ENCODE measurements at regions not wholly inside any gene's neighbourhood (a gene's known extent, or its start where the extent isn't known, plus 50 kb on each side); places are given as distances from the start of the nearest gene placed in this dataset.

DNA sequence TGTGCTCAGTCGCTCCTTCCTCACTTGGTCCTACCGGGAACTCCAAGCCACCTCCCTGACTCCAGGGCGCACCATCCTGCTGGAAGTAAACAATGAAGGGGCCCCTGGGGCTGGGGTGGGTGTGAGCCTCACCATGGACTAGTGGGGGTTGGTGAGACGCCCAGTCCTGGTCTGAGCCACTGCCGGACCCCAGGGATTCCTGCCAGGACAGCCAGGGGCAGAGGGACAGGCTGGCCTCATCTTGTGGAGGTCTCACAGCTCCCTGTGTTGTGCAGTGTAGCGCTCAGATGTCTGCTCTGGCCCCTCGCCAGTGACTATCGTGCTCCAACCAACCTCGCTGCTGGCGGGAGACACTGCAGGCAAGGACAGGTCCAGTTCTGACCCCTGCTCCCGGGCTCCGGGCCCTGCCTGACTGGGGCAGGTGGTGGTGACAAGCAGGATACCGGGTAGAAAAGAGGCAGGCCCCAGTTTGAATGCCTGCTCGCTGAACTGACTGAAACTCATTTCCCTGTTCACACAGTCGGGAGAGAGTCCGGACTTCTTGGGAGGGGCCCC lies 1021.4 kb downstream of the BRD1 start:
- DNase-seq: no peak

DNA sequence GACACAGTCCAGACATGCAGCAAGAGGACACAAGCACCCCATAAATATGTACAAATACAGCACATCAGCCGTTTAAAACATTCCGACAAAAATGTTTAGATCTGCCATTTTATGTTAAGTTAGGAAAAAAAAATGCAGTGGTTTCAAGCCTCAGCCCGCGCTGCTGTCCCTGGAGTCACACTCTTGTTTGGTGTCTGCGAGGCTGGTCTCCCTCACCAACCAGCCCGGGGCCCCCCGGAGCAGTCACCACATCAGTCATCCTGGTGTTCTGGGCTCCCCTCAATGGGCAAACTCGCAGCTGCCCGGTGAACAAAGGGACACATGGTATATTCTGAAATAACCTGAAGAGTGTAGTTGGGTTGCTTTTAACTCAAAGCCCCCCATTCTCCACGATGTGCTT lies 1022.2 kb downstream of the BRD1 start:
- no peak for DNase-seq

DNA sequence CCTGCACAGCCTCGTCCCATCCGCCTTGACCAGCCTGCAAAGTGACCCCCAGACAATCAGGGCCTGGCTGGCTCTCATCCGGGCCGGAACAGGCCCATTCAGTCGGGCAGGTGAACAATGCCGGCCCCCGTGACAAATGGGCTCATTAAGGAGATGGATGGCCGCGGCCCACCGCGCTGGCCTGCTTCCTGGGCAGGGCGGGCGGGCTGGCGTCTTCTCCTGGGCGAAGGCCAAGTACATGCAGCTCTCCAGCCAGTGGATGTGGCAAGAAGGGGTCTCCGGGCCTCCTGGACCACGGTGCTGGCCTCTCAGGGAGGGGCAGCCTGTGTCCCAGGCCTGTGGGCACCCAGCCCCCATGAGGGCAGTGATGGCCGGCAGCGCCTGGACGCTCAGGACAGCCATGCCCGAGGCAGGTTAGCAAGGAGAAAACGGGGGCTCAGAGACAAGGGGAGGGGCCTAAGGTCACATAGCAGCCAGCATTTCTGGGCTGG lies 1022.8 kb downstream of the BRD1 start:
- no peak for DNase-seq

DNA sequence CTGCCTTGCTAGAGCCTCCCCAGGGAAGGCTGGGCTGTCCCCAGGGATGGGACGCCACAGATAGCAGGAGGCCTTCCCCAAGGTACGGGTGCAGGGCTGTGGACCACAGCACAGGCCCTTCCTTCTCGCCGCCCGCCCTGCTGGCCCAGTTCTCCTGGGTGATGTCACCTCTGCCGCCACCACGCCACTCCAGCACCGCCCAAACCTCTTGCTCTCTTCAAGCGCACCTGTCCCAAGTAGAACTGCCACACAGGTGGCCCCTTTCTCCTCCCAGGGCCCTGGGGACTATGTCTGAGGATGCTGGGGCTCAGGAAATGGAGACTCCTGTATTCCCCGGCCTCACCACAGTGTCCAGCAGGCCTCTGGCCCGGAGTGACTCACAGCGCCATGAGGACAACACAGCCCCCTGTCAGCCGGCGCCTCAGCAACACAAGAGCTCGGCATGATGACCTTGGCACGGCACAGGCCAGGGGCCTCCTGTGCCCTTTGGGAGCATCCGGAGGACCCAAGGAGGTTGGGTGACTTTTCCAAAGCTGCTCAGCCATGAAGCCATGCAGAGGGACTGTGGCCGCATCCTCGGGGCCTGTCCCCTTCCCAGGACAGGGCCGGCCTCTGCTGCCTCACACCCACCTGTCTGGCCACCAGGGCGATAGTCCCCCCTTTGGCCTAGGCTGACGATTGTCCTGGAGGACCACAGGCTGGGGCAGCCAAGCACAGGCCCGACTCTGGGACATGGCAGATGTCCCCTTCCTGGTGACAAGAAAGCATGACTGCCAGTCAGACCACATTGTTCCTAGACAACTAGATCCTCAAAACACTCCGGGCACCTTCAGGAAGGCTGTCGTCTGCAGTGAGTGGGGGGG lies 1023.5 kb downstream of the BRD1 start:
- no peak for DNase-seq

DNA sequence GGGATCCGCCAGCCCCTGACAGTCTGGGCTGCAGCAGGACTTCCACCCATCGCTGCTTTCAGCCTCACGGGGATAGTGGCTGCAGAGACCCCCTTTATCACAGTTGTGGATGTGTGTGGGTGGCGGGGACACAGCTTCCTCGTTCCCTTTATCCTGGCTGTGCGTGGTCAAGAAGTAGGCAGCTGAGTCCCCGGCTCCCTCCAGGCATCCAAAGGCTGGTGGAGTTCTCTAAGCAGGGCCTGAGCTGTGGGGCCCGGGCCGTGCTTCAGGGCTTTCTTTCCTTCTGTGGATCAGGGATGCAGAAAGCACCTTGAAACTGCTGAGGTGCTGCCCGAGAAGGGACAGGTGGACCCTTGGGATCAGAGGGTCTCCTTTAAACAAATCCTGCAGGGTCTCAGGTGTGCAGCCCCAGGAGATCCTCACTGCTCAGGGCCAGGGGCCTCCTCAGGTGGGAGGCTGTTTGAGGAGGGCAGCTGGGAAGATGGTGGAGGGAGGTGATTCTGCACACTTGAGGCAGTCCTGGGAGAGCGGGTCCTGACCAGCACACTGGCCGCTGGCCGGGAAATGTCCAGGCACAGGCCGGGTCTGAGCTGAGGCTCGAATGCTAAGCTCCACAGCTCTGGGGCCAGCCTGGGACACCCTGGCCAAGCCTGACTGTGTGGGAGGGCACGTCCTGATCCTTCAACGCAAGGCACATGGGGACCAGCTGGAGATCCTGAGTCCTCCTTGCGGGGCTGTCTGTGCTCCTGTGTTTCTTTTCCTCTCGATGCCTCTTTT lies 1024.3 kb downstream of the BRD1 start:
- no peak for DNase-seq

DNA sequence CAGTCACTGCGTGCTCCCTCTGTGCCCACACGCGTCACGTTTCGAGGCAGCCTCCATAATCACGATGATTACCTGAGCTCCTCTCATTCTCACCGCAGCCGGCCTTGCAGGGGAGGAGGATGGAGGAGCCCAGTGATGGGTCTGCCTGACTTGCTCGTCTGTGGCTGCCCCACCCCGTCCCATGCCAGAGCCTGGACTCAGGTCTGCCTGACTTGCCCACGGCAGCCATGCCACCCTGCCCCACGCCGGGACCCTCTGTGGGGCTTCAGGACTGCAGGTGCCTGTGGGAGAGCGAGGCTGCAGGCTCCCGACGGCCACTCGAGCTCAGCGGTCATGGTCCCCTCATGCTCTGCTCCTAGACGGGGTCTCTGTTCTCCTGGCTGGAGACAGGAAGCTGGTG lies 1025.1 kb downstream of the BRD1 start:
- no peak for DNase-seq

DNA sequence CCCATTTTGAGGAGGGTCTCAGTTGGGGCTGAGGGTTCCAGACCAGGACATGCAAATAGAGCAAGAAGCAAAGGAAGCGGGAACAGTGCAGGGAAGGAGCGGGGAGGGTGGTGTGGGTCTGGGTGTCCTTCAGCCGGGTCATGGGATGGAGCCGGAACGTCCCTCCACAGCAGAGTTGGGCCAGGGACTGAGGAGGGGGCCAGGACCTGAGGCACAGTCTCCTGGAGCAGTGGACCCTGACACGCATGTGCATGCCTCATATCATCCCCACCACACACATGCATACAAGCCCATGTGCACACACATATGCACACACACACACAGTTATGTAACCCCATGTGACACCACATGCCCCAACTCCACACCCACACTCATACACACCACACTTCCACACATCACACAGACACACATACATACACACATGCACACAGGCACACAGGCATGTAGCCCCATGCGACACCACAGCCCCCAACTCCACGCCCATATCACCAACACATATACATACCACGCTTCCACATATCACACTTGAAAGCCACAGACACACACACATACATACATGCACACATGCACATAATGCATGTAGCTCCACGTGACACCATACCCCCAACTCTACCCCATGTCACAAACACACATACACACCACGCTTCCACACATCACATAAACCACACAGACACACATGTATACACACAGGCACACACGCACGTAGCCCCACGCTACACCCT lies 1026.6 kb downstream of the BRD1 start:
- no peak for DNase-seq

DNA sequence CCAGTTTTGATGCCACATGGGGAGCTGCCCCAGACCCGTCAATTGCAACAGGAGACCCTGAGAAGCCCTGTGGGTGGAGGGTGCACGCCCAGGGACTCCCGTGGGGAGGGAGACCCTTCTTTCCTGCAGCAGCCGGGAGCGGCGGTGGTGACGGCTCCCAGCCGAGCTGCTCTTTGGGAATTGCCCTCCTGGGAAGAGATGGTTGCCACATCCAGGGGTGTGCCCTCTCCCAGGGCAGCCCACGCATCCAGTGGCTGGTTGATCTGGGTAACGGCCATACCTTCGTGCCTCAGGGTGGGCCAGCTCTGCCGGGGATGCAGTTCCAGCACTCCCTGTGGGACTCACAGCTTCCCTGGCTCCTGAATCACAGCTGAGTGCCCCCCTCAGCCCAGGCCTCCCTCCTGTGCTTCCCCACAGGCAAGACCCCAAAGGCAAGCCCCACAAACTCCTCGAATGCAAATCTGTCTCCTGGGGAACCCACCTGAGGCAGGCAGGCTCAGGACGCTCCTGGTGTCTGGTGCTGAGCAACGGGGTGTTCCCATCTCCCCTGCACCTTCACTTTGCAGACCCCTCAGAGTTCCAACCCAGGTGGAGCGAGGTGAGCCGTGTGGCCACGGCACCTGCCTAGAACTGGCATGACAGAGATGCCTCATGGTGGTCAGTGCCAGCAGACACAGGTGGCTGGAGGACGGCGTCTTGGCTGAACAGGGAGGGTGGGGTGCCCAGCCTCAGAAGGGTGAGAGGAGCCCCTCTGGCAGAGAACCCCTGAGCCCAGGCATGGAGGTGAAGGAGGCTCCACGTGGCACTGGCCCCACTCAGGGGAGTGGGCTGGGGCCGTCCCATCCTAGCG lies 1027.4 kb downstream of the BRD1 start:
- no peak for DNase-seq

DNA sequence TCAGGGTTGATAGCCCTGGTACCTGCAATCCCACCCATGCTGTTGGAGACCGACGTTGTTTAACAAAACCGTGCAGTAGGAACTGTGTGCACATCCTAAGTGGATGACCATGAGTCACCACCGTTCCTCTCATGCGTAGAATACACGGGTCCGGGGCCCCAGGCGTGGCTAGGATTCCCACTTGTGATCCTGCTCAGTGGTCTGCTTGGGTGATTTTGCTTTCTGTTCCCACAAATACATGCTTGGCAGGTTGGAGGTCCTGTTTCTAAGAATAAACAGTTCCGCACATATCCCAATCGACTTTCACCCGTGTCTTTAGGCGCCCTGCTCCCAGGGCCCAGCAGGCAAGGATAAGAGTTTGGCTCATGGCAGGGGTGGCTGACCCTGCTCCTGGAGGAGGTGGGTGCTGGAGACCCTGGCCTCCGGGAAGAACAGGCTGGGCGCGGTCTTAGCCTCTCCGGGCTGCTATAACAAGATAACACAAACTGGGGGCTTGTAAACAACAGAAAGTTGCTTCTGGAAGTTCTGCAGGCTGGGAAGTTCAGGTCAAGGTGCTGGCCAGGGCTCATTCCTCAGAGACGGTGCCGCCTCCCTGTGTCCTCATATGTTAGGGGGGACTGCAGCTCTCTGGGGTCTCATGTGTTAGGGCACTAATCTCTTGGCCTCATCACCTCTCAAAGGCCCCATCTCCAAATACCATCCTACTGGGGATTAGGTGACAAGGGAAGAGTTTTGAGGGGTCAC lies 1028.3 kb downstream of the BRD1 start:
- no peak for DNase-seq

DNA sequence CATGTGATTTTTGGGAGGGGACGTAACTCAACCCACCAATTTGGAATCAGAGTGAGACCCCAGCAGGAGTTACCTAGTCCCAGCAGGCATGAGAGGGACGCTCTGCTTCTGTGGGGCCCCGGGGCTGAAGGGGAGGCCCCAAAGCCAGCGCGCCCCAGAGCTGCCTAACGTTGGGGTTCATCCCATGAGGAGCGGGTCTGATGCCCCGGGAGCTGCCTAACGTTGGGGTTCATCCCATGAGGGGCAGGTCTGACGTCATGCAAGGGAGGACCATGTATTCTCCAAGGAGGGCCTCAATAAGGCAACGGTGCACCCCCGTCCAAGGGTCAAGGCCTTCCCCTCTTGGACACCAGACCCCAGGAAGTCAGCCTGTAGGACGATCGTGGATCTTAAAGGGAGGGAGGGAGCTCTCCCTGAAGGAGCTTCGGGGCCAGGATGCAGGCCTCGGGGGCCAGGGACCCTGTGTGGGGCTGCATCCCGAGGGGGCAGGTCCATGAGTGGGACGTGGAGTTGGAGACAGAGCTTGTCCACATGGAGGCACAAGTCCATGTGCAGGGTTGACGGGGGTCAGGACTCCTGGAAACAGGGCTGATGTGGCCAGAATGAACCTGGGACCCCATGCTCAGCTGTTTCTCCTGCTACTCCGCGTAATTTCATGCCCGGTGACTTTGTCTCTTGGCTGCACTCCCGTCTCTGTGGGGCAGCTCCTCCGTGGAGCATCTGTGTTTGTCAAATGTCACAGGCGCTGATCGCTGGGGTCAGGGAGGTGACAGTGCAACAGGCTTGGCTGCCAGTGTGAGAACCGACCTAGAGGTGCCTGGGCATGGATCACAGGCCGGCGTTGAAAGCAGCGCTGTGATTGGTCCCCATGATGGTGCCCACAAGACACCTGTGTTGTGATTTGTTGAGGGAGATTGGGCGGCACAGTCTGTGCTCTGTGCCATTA lies 1029.1 kb downstream of the BRD1 start:
- DNase-seq: no peak

DNA sequence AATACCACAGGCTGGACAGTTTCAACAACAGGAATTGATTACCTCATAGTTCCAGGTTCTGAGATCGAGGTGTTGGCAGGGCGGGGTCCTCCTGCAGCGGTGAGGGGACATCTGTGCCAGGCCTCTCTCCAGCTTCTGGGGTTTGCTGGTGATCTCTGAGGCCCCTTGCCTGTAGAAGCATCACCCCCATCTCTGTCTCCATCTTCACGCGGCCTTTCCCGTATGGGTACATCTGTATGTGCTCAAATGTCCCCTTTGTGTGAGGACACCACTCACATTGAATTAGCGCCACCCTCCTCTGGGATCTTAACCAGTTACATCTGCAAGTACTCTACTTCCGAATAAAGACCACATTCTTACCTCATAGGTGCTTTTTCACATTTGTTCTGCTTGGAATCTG lies 1029.9 kb downstream of the BRD1 start:
- no peak for DNase-seq

DNA sequence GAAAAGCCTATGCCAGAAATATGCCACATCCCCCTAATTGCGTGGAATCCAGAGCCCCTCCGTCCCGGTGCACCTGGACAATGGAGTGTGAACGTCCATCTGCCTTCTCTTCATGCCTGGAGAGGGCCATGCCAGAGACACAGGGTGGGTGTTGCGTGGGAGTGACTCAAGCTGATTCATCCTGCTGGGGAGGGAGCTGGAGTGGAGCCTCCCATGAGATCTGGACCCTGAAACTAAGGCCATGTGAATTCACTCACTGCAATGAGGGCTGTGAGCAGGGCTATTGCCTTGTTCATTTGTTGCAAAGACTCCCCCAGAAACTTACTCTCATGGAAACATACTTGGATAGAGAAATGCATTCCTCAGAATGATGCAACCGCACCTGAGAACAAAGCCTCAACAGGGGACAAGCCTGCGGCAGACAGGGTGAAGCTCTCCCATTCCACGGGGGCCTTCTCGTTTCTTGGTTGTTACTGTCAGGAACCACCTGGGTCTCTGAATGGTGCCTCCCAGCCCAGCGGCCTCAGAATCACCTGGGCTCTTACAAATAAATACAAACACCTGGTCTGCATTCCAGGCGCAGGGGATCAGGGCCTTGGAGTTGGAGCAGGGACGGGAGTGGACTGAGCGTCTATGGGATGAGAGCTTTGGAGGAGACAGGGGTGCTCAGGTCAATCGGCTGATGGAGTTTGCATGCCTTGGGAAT lies 1031.2 kb downstream of the BRD1 start:
- DNase-seq: no peak

DNA sequence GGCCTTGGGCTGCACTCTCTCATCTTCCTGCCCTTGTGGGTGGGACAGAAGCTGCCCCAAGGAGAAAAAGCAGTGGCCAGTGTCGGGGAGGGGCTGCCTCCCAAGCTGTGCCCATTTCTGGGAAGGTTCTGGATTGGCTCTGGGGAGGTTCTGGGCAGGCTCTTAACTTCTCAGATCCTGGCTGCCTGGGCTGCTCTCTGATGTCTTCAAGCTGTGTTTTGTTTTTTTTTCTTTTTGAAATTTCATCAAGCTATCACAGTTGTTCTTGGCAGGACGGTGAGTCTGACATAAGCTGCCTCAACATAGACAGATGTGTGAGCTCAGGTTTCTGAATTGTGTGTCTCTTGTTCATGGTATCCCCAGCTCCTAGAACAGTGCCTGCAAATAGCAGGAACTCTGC lies 1032.0 kb downstream of the BRD1 start:
- DNase-seq: no peak

DNA sequence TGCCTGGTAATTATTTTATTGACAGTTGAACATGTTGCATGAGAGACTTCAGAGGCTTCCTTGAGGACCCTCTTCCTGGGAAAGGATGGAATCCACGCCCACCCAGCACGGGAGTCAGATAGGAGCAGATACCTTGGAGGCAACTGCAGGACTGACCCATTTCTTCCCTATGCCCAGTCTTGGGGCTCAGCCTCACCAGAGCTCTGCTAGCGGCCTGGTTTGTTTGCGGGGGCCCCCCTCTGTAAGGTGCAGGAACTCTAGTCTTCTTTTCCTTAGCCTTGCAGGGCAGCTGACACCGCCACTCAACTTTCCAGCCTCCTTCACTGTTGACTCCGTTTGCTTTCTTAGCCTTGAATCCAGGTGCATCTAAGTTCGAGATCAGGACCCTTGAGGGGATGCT lies 1032.8 kb downstream of the BRD1 start:
- no peak for DNase-seq

DNA sequence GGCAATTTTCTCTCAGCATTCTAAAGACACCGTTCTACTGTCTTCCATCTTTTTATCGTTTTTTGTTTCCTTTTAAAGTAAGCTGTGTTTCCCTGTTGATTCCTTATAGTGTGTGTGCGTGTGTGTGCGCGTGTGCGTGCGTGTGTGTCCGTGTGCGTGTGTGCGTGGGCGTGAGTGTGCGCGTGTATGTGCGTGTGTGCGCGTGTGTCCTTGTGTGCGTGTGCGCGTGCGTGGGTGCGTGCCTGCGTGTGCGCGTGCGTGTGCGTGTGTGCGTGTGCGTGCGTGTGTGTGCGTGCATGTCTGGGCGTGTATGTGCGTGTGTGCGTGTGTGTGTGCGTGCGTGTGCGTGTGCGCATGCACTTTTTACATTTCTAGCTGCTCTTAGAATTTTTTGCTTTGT lies 1033.7 kb downstream of the BRD1 start:
- no peak for DNase-seq

DNA sequence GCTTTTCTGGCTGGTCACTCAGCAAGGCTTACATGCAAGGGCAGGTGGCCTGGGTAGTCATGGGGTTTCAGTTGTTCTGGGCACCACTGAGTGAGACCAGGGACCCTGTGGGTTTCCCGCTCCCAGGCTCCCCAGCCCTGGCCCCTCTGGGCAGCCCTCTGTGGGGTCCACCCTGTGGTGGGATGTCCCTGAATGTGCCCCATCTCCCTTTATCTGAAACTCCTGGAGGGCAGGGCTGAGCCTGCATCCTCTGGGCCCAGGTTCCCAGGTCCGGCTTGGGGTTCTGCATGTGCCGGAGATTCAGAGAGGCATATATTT lies 1041.0 kb downstream of the BRD1 start:
- DNase-seq: no peak

DNA sequence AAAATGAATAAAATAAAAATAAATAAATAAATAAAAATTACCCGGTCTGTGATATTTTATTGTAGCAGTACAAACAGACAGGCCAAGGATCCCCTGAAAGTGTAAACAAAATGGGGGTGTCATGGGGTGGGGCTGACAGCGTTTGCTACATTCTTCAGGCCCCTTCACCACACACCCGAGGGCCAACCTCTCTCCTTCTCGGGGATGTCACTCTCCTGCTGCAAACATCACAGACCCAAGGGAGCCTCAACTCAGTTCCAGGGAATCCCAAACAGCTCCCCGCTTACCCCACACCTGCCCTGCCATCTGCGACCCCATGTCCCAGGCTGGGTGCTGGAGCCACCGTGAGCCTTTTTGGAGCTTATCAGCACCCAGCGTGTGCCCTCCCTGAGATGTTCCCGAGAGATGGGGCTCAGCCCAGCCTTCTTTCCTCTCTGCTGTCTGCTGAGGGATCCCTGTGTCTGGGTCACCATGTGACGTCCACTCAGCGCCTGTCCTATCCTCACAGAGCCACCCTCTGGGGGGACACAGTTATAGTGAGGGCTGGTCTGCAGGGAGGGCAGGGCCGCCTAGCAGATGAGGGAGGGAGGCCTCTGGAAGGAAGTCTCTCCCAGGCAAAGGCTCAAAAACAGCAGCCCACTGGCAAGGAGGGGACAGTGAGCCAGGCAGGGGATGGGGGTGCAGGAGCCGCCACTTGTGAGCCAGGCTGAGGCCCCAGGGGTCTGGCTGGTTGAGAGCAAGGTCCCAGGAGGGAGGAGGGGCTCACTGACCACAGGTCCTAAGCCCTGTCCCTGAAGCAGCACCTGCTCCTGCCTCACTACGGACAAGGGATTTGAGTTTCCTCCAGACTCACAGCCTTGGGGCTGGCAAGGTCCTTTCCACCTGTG lies 1041.6 kb downstream of the BRD1 start:
- DNase-seq: no peak

DNA sequence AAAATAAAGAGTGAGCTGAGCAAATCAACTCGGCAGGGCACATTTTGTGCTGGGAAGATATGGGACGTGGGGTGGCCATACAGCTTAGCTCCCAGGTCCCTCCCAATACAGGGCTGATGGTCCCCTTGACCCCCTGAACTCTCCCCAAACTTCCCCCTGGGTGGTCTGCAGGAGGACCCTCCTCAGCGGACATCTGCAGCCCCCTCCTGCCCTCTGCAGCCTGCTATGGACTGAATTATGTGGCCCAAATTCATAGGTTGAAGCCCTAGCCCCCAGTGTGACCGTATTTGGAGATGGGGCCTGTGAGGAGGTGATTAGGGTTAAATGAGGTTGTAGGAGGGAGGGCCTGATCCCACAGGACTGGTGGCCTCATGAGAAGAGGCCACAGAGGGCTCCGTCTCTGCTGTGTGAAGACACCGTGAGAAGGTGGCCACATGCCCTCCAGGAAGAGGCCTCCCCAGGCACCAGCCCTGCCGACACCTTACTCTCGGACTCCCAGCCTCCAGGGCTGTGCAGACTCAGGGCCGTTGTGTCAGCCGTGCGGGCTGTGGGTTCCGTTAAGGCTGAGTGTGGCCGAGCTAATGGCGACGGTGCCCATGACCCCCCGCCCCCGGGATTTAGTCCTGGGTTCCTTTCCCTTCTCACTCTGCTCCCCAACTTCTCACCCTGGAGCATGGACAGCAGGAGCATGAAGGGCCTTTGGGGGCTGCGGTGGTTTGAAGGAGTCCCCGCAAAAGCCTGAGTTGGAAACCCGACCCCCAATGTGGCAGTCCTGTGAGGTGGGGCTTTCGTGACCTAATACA lies 1042.8 kb downstream of the BRD1 start:
- no peak for DNase-seq
